HG03378 (cell line): ENCODE measurements at regions not wholly inside any gene's neighbourhood (a gene's known extent, or its start where the extent isn't known, plus 50 kb on each side); places are given as distances from the start of the nearest gene placed in this dataset.
"Not testable (repeated sequence)": the region's sequence is repeated elsewhere in the genome, so short reads cannot be mapped to it uniquely, and the experiment has no call there.

Experiments used
- ATAC-seq: cut with Tn5 transposase; IDR thresholded peaks from one replicate; pipeline ENCODE4 v1.9.1; 2021; ENCODE audit warnings: mild to moderate bottlenecking, moderate library complexity; ENCODE audit not compliant: unreplicated experiment

DNA sequence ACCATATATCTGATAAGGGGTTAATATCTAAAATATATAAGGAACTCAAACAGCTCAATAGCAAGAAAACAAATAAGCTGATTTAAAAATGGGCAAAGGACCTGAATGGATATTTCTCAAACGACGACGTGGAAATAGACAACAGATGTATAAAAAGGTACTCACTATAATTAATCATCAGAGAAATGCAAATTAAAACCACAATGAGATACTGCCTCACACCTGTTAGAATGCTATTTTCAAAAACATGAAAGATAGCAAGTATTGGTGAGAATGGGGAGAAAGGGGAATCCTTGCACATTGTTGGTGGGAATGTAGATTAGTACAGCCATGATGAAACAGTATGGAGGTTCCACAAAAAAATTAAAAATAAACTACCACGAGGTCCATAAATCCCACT, 163.2 kb downstream of the DKK1 start:
- no peak for ATAC-seq

DNA sequence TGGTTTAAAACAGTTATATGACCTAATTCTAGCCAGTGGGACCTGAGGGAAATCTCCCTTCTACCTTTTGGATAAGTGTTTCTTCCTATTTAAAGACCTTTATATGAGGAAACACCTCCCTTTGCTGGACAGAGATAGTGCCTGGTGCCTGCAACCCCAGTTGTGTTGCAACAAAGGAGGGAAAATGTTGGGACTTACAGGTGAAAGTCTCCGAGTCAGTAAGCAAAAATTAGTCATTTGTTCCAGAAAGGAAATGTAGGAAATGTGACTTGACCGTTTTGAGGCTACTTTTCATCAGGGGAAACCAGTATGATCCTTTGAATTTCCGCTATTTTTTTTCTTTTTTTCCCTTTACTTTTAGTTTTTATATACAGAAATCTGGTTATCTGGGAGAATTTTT, 165.5 kb downstream of the DKK1 start:
- ATAC-seq = no peak

DNA sequence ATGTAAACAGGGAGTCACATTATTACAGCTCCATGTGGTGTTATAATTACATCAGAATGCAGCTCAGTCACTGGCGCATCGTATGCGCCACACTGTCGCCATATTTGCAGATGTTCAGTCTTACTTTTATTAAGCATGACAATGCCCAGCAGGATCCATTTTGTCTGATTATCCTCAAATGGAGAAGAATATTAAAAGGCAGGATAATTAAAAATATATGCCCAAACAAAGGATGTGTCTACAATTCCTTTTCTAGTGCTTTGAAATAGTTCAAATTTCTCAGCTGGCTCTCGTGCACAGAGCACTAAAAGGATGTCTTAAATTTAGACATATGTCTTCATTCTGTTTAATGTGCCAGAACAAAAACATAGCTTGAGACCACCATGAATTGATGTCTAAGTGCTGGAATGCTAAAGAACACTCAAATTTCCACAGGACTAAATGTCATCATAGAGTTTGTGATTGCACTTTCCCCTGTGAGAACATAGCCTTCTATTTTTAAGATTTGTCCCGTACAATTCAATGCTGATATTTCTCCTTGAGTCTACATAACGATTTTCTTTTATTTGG, 168.0 kb downstream of the DKK1 start:
- no peak for ATAC-seq

DNA sequence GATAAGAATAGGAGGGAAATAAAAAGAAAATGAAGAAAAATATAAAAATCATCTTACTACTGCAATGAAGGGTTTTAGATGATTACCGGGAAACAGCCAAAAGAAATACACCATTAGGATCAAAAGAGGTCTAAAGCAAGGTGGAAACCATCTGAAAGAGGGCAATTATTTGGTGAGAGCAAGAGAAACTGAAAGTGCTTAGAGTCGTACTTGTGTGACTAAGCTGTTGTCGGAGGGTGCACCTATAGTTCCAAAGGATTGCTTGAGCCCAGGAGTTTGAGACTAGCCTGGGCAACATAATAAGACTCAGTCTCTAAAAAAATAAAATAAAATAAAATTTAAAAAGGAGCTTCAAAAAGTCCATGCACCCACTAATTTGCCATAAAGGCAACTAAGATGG, 169.5 kb downstream of the DKK1 start:
- peak; percentile 75 for ATAC-seq

DNA sequence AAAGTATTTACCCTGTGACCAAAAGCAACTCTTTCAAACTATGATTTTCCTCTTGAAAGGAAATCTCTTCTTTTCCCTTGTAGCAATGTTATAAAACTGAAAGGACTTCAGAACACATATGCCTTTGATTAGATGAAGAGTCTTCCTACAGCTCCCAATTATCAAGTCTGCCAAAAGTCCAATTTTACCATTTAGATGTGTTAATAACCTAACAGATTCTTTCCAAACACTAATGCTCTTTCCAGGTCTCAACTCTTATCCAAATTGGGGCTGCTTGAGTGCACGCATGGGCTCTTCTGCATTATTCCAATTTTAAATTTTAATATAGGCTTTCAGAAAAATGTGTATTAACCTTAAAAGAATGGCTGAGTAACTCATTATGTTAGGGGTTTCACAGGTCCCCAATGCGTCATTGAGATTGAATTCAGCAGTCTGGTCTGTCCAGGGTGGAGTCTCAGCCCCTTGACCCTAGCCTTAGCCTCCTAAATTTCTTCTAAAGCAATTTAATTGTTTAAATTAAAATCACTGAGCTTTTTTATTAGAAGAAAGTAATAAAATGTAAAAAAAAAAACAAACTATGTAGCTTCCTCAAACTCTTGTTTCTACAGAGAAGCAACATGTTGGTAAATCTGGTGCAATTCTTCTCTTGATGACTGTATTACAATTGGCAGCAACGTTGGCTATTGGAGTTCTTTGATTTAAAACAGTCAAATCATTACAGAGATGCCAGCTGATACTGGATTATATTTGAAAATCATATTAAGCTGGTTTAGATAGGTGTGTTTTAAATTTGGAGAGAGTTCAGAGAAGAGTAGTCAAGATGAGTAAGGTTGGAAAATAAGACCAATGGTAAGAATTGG, 170.4 kb downstream of the DKK1 start:
- no peak for ATAC-seq

DNA sequence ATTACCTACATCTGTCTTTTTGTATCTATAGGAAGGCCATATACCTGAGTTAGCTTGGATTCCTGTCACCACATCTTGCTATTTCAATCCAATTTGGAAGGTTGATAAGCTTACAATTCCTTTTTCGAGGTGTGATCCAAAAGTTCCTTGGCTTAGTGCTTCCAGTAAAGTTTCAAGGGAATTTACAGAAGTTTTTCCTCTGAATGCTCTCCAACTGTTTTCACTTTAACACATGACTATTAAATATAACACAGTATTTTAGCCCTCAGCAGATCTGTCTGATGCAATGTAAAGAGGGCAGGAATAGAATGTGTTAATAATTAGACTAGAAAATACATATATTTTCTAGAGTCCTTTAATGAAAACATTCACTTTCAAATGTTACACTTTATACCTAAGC, 171.4 kb downstream of the DKK1 start:
- ATAC-seq = no peak

DNA sequence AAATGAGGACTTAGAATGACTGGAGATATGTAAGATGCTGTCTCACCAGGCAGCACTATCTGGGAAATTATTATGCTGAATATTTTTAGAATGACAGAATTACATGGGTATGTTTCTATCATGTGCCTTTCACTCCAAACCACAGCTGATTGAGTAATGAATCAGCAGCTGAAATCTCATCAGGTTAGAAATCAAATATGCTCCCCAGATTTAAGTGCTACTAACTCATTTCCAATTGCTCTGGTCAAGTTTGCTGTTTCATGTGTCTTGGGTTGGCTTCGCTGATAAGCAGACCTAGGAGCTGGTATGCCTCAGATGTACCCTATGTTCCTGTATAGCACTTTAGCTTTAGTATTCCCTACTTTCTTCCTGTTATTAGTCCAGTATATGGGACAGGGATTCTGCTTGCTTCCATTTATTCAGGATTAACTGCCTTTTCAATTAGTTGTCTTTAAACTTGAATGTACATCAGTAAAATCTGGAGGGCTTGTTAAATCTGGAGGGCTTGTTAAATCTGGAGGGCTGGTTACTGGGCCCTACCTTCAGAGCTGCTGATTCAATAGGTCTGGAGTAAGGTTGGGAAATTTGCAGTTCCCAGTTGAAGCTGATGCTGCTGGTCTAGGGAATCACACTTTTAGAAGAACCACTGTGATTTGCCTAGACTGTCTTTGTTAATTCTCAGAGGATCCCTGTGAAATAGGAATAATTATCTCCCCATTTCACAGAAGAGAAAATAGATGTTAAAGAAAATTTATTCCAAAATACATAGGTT, 172.9 kb downstream of the DKK1 start:
- ATAC-seq = no peak

DNA sequence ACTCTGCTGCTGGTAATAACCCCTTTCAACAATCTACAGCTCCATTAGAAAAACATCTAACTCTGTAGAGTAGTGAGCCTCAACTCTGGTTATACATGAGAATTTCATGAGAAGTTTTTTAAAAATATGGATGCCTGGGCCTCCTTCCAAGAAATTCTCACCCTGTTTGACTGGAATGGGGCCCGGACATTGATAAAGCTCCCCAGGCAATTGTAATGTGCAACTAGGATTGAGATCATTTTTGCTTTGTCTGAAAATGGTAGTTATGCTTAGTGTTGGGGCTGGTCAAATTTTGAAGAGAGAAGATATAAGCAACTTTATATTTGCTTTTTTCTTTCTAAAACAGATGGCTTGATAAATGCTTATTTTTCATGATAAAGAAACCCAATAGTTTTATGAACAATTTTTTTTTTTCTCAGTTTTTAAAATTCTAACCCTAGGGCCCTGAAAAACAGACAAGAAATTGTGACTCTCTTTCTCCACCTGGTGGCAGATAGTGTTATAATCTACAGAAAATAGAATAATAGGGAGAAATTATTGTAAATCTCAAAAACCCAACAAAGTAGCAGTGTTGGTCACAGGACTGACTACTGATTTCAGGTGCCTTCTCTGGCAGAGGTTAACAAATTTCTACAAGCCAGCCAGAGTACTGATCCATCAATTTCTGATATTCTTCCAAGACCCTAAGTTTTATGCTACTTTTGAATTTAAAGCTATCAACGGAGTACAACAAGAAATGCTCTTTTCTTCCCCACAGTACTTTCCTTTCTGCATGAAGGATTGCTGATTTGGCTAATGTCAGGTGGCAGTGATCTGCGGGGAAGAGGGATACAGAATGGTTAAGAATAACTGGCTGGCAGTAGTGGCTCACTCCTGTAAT, 174.8 kb downstream of the DKK1 start:
- no peak for ATAC-seq

DNA sequence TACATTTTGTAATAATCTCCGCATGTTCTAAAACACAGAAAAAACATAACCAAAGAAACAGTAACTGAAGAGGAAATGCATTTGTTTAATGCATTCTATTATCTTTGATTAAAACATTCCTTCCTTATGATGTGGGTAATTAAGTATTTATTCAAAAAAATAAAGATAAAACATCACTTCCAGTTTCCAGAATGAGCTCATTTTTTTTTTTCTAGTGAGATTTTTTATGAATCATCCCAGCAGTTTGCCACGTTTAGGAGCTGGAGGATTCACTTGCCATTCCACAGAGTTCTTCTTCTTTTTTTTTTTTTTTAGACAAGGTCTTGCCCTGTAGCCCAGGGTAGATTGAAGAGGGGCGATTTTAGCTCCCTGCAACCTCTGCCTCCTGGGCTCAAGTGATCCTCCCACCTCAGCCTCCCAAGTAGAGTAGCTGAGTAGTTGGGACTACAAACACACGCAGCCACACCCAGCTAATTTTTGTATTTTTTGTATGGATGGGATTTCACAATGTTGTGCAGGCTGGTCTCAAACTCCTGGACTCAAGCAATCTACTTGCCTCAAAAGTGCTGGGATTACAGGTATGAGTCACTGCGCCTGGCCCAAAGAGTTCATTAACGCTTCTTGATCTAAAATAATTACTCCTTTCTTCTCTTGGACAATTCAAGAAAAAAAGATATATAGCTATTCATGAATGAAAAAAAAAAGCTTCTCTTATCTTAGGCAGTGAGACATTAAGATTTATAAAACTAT, 177.3 kb downstream of the DKK1 start:
- no peak for ATAC-seq

DNA sequence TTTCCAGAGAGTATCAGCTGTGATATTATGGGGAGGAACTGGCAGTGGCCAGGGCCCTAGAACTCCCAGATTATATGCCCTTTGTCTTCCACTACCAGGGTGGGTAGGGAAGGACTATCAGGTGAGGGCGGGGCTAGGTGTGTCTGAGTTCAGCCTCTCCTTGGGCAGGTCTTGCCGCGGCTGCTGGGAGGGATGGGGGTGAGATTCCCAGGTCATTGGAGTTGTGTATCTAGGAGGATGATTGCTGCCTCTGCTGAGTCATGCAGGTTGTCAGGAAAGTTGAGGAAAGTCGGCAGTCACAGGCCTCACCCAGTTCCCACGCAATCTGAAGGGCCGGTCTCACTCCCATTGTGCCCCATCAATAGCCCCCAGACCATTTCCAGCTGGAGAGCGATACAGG, 185.2 kb downstream of the DKK1 start:
- no peak for ATAC-seq

DNA sequence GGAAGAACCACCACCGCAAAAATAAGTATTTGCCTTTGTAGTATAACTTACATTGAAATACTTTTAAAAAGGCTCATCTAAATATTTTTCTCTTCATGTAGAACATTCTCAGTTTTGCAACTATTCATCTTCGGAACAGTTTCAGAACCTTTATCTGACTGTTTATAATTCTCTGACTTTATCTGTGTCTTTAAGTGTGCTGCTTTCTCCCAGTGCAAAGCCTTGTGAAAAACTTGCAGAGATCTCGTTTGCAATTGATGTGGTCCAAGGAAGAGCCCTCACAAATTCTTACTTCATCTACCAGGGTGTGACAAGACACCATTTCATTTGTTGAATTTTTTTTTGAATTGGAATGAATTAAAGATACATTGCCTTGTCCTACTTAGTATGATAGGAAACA, 186.4 kb downstream of the DKK1 start:
- no peak for ATAC-seq

DNA sequence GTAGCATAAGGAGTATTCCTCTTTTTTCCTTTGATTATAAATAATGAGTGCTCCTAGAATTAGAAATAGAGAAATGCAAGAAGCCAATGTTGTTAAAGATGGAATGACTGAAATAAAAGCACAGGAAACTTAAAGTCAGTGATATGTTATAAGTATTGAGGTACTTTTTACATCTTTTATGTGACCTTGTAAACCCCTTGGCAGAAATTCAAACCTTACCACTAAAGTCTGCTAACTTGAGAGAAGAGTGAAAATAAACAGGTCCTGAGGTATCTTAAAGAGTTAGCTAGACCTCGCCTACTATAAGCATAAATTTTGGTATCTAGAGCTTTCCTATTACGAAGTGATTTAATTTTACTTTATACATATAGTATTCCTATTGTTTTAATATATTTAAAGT, 188.2 kb downstream of the DKK1 start:
- no peak for ATAC-seq

DNA sequence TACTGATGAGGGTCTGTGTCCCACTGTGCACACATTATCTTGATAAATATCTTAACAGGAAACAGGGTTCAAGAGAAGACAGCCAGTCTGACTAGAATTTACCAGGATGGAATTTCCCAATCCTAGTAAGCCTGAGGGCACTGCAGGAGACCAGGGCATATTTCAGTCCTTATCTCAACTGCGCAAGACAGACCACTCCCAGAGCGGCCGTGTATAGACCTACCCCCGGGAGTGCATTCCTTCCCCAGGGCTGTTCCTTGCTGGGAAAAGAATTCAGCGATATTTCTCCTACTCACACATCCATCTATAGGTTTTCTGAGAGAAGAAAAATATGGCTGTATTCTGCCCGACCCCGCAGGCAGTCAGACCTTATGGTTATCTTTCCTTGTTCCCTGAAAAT, 191.3 kb downstream of the DKK1 start:
- not testable (repeated sequence) for ATAC-seq

DNA sequence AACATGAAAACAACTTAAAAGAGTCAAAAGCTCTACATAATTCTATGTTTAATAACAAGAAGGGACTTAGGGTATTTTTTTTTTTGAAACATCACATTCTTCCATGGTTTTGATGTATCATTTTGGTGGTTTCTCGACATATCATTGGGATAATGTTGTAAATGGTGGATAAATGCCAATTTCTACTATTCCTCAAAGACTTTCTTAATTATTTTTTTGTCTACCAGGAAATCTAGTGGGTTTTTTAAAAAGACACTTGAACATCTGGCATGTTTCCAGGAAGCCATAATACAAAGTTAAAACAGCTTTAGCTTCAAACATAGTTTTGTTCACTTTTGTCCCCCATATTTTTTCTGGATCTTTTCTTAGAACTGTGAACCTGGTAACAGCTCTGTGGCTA, 200.4 kb downstream of the DKK1 start:
- no peak for ATAC-seq

DNA sequence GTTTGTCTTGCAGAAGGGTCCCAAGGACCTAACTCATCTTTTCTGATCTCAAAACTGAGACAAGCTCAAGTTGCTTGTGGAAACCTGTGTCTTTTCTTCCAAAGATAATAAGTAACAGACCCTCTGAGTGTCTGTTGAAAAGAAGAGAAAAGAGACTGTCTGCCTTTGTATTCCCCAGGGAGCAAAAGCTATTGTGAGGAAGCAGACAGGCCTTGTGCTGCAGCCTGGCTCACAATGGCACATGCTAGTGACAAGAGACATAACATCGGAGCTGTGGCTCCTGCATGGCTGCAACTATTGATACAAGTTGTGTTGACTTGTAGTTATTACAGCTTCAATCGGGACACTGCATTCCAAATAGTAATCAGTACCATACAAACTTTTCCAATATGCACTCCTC, 202.9 kb downstream of the DKK1 start:
- ATAC-seq = no peak

DNA sequence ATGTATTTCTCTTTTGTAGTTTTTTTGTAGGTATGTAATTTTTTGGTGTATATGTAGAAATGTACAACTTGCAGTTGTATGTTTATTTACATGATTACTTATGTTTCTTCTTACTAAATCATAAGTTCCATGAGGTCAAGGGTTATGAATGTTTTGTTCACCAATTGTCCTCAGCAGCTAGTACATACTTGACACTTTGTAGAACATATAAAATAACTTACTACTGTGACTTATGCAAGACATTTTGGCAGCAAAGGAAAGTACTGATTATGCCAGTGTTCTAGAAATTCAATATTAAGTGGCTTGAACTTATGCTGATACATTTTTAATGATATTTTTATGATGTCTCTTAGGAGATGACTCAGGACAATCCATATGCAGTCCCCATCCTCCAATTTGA, 209.6 kb downstream of the DKK1 start:
- no peak for ATAC-seq

DNA sequence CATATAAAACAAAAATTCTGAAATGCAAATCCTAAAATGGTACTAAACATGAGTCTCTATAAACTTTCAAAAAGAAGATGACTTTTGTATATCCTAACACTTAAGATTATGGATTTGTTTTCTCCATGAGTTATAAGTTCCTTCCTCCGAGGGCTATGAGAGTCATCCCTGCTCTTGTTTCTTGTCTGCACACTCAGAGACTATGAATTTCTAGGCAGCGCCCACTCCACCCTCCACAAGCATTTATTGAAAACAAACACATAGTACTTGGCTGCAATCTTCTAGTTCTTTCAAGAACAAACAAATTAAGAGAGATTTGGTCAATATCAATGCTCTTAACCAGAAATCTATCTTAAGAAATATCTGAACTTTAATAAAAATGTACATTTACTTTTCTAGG, 211.7 kb downstream of the DKK1 start:
- no peak for ATAC-seq

DNA sequence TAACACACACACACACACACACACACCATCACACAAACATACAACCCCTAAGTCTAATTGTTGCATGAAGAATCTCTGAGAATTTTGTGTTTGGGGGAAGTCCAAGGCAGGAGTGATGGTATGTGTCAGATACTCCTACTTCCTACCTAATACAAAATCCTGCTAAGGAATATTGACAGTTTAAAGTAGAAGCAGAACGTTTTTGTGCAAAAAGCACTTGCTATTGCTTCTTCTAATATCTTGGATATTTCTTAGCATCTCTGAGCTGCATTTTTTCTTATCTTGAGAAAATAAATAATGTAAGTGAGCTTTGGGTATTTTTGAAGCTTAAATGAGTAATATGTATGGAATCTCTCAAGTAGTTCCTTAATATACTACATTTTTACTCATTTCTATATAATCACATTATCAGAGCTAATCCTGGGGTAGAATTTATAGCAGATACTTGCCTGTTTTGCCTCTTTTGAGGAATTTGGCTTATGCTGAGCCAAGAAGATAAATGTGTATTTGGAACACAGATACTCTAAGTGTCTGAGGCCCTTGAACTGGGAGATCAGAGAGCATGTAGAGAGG, 212.3 kb downstream of the DKK1 start:
- ATAC-seq = no peak

DNA sequence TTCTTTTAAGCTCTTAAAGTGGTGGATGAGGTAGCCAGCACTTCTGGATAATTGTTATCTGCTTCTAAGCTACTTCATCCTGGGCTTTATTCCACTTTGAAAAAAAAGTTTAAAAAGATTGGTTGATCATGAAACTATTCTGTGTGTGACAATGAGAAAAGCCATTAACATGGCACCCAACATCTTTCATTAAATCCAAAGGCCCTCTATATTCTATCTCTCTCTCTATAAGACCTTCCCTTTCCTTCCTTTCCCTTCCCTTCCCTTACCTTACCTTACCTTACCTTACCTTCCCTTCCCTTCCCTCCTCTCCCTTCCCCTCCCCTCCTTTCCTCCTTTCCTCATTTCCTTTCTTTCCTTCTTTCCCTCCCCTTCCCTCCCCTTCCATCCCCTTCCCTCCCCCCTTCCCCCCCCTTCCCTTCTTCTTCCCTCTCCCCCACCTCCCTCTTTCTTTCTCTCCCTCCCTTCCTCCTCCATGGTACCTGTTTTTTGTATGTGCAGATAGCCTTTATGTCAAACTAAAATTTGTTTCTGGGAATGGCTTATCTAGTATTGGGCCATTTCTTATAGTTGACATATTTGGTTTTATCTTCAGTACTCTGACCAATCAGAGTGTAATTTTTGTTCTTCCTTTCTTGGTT, 218.7 kb downstream of the DKK1 start:
- no peak for ATAC-seq

DNA sequence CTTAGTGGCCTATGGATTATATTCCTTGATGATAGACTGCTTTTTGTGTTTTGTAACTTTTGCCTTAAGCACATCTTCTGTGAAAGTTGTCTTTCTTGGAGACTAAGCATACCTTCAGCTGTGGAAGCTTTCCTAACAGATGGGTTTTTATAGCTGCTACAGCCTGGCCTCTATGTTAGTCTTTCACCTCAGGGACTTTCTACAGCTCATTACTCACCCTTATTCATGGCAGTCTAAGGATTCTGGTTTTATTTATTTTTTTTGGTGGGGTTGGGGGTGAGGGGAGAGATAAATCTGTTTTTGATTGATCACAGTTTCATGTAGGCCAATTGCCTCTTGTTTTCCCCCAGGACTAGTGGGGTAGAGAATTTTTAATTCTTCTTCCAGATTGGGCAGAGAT, 219.9 kb downstream of the DKK1 start:
- no peak for ATAC-seq
